Activated CD4-positive, alpha-beta memory T cell treated with anti-CD3 and anti-CD28 coated beads, Interleukin-2, amount 10 ng/mL, durations not matched to agents 7 days and 5 days (primary cell): ENCODE measurements at regions not wholly inside any gene's neighbourhood (a gene's known extent, or its start where the extent isn't known, plus 50 kb on each side); places are given as distances from the start of the nearest gene placed in this dataset.

Experiments
- CTCF ChIA-PET: fragments of 350-600 bp; sonication (Branson Sonifier 250); formaldehyde crosslinking; loops from one replicate; lab custom pipeline; 2021; ENCODE audit warnings: antibody characterized with exemption, inconsistent platforms; lab: Charles Lee
- POLR2A ChIA-PET: fragments of 350-600 bp; sonication (Branson Sonifier 250); formaldehyde crosslinking; loops from one replicate; lab custom pipeline; 2021; ENCODE audit warnings: antibody characterized with exemption; lab: Charles Lee
- DNase-seq: peaks from one replicate; pipeline ENCODE4 v3.0.0-alpha.2; 2020
- H3K27ac Mint-ChIP-seq: one replicate; pipeline ENCODE4 v1.8.0; 2021; ENCODE audit warnings: mild to moderate bottlenecking, mixed read lengths
- H3K27me3 Mint-ChIP-seq: one replicate; pipeline ENCODE4 v1.8.0; 2021; ENCODE audit warnings: mixed read lengths
- H3K36me3 Mint-ChIP-seq: one replicate; pipeline ENCODE4 v1.8.0; 2021; ENCODE audit warnings: low read depth, mixed read lengths
- H3K4me1 Mint-ChIP-seq: one replicate; pipeline ENCODE4 v1.8.0; 2021; ENCODE audit warnings: mixed read lengths
- H3K4me3 Mint-ChIP-seq: one replicate; pipeline ENCODE4 v1.8.0; 2021; ENCODE audit warnings: mild to moderate bottlenecking, mixed read lengths
- H3K9me3 Mint-ChIP-seq: one replicate; pipeline ENCODE4 v1.8.0; 2021; ENCODE audit warnings: mixed read lengths

- H3K9me3 Mint-ChIP-seq: peaks cover 3% of the 10 kb centered on the region
- ChIA-PET CTCF (no interaction called here), POLR2A (no interaction called here)
- H3K4me3 Mint-ChIP-seq: no peak overlapping the region
- no peak for DNase-seq
- H3K27me3 Mint-ChIP-seq: no peaks in the 10 kb centered on the region
- H3K36me3 Mint-ChIP-seq: no peaks in the 10 kb centered on the region
- no peaks in the 10 kb centered on the region for H3K4me1 Mint-ChIP-seq
- no peak overlapping the region for H3K27ac Mint-ChIP-seq
These were observed 236.2 kb upstream of the HAND2 start for GRCh38 chr4:173766171-173766600.

- Mint-ChIP-seq H3K36me3 (no peaks in the 10 kb centered on the region), H3K4me1 (no peaks in the 10 kb centered on the region), H3K27me3 (no peaks in the 10 kb centered on the region), H3K27ac (no peak overlapping the region), H3K9me3 (no peaks in the 10 kb centered on the region), H3K4me3 (no peak overlapping the region)
- ChIA-PET CTCF (no interaction called here), POLR2A (no interaction called here)
- DNase-seq: no peak
These were observed 235.7 kb upstream of the HAND2 start for GRCh38 chr4:173765751-173766150.

- ChIA-PET CTCF (interaction anchor here (1.4 kb wide), 1 partner anchor 11 kb away, joined by 5 read pairs; no protein-coding TSS in a partner anchor), POLR2A (no interaction called here)
- Mint-ChIP-seq H3K4me1 (no peaks in the 10 kb centered on the region), H3K4me3 (no peak overlapping the region), H3K36me3 (no peaks in the 10 kb centered on the region), H3K9me3 (no peaks in the 10 kb centered on the region), H3K27ac (no peak overlapping the region), H3K27me3 (no peaks in the 10 kb centered on the region)
- DNase-seq: no peak
These were observed 233.4 kb upstream of the HAND2 start for GRCh38 chr4:173763389-173763788.

GRCh38 chr4:173761938-173762337, 231.9 kb upstream of the HAND2 start:
- no peaks in the 10 kb centered on the region for H3K4me1 Mint-ChIP-seq
- no peaks in the 10 kb centered on the region for H3K9me3 Mint-ChIP-seq
- H3K27me3 Mint-ChIP-seq: no peaks in the 10 kb centered on the region
- DNase-seq: no peak
- ChIA-PET POLR2A (no interaction called here), CTCF (no interaction called here)
- H3K4me3 Mint-ChIP-seq: no peak overlapping the region
- no peaks in the 10 kb centered on the region for H3K36me3 Mint-ChIP-seq
- H3K27ac Mint-ChIP-seq: no peak overlapping the region

GRCh38 chr4:173761236-173761635, 231.2 kb upstream of the HAND2 start:
- no peak for DNase-seq
- H3K4me3 Mint-ChIP-seq: no peak overlapping the region
- no peaks in the 10 kb centered on the region for H3K4me1 Mint-ChIP-seq
- POLR2A ChIA-PET: no interaction called here
- no peaks in the 10 kb centered on the region for H3K36me3 Mint-ChIP-seq
- no peaks in the 10 kb centered on the region for H3K27me3 Mint-ChIP-seq
- H3K27ac Mint-ChIP-seq: no peak overlapping the region
- H3K9me3 Mint-ChIP-seq: no peaks in the 10 kb centered on the region
- CTCF ChIA-PET: no interaction called here

- Mint-ChIP-seq H3K9me3 (no peaks in the 10 kb centered on the region), H3K27ac (no peak overlapping the region), H3K36me3 (no peaks in the 10 kb centered on the region), H3K27me3 (no peaks in the 10 kb centered on the region), H3K4me1 (no peaks in the 10 kb centered on the region), H3K4me3 (no peak overlapping the region)
- POLR2A ChIA-PET: no interaction called here
- DNase-seq: no peak
- CTCF ChIA-PET: no interaction called here
These were observed 228.1 kb upstream of the HAND2 start for GRCh38 chr4:173758132-173758531.

GRCh38 chr4:173753408-173753807, 223.4 kb upstream of the HAND2 start:
- ChIA-PET CTCF (no interaction called here), POLR2A (no interaction called here)
- Mint-ChIP-seq H3K27me3 (no peaks in the 10 kb centered on the region), H3K4me1 (no peaks in the 10 kb centered on the region), H3K4me3 (no peak overlapping the region), H3K27ac (no peak overlapping the region), H3K36me3 (no peaks in the 10 kb centered on the region), H3K9me3 (no peaks in the 10 kb centered on the region)
- no peak for DNase-seq

GRCh38 chr4:173752610-173753230, 222.7 kb upstream of the HAND2 start:
- H3K4me1 Mint-ChIP-seq: no peaks in the 10 kb centered on the region
- no peak overlapping the region for H3K4me3 Mint-ChIP-seq
- peak; percentile 33 for DNase-seq
- no peaks in the 10 kb centered on the region for H3K27me3 Mint-ChIP-seq
- ChIA-PET POLR2A (no interaction called here), CTCF (interaction anchor here (0.7 to 1.5 kb wide), 5 partner anchors 9 to 329 kb away, joined by 3 to 8 read pairs (median 3); no protein-coding TSS in a partner anchor)
- no peaks in the 10 kb centered on the region for H3K9me3 Mint-ChIP-seq
- no peak overlapping the region for H3K27ac Mint-ChIP-seq
- H3K36me3 Mint-ChIP-seq: no peaks in the 10 kb centered on the region

- CTCF ChIA-PET: no interaction called here
- DNase-seq: no peak
- H3K4me1 Mint-ChIP-seq: no peaks in the 10 kb centered on the region
- no peak overlapping the region for H3K4me3 Mint-ChIP-seq
- H3K9me3 Mint-ChIP-seq: no peaks in the 10 kb centered on the region
- H3K27ac Mint-ChIP-seq: no peak overlapping the region
- POLR2A ChIA-PET: no interaction called here
- no peaks in the 10 kb centered on the region for H3K36me3 Mint-ChIP-seq
- no peaks in the 10 kb centered on the region for H3K27me3 Mint-ChIP-seq
These were observed 218.3 kb upstream of the HAND2 start for GRCh38 chr4:173748353-173748752.

GRCh38 chr4:173747537-173748257, 217.7 kb upstream of the HAND2 start:
- DNase-seq: no peak
- ChIA-PET POLR2A (no interaction called here), CTCF (no interaction called here)
- no peaks in the 10 kb centered on the region for H3K27me3 Mint-ChIP-seq
- no peak overlapping the region for H3K4me3 Mint-ChIP-seq
- H3K27ac Mint-ChIP-seq: no peak overlapping the region
- H3K36me3 Mint-ChIP-seq: no peaks in the 10 kb centered on the region
- no peaks in the 10 kb centered on the region for H3K4me1 Mint-ChIP-seq
- no peaks in the 10 kb centered on the region for H3K9me3 Mint-ChIP-seq

GRCh38 chr4:173746424-173746823, 216.4 kb upstream of the HAND2 start:
- Mint-ChIP-seq H3K36me3 (no peaks in the 10 kb centered on the region), H3K4me1 (no peaks in the 10 kb centered on the region), H3K27ac (no peak overlapping the region), H3K9me3 (no peaks in the 10 kb centered on the region), H3K4me3 (no peak overlapping the region), H3K27me3 (no peaks in the 10 kb centered on the region)
- no peak for DNase-seq
- ChIA-PET CTCF (no interaction called here), POLR2A (no interaction called here)

GRCh38 chr4:173745765-173746164, 215.7 kb upstream of the HAND2 start:
- H3K36me3 Mint-ChIP-seq: no peaks in the 10 kb centered on the region
- no peak overlapping the region for H3K4me3 Mint-ChIP-seq
- H3K27ac Mint-ChIP-seq: no peak overlapping the region
- H3K27me3 Mint-ChIP-seq: no peaks in the 10 kb centered on the region
- POLR2A ChIA-PET: no interaction called here
- DNase-seq: no peak
- H3K4me1 Mint-ChIP-seq: no peaks in the 10 kb centered on the region
- no peaks in the 10 kb centered on the region for H3K9me3 Mint-ChIP-seq
- CTCF ChIA-PET: no interaction called here

GRCh38 chr4:173736840-173737239, 206.8 kb upstream of the HAND2 start:
- Mint-ChIP-seq H3K4me1 (no peaks in the 10 kb centered on the region), H3K9me3 (no peaks in the 10 kb centered on the region)

GRCh38 chr4:173735585-173735984, 205.6 kb upstream of the HAND2 start:
- POLR2A ChIA-PET: no interaction called here
- no peaks in the 10 kb centered on the region for H3K27me3 Mint-ChIP-seq

More at GRCh38 chr4:173736840-173737239, 206.8 kb upstream of the HAND2 start:
- DNase-seq: no peak
- Mint-ChIP-seq H3K27ac (no peak overlapping the region), H3K4me3 (no peak overlapping the region), H3K36me3 (no peaks in the 10 kb centered on the region), H3K27me3 (no peaks in the 10 kb centered on the region)
- ChIA-PET CTCF (no interaction called here), POLR2A (no interaction called here)

More at GRCh38 chr4:173735585-173735984, 205.6 kb upstream of the HAND2 start:
- Mint-ChIP-seq H3K9me3 (no peaks in the 10 kb centered on the region), H3K4me3 (no peak overlapping the region), H3K27ac (no peak overlapping the region), H3K4me1 (no peaks in the 10 kb centered on the region), H3K36me3 (no peaks in the 10 kb centered on the region)
- DNase-seq: no peak
- CTCF ChIA-PET: no interaction called here
